ENCODE measurements at regions not wholly inside any gene's neighbourhood (a gene's known extent, or its start where the extent isn't known, plus 50 kb on each side); places are given as distances from the start of the nearest gene placed in this dataset.

GRCh38 chr21:28253961-28254360 is 738.7 kb downstream of the LTN1 start:
- TF ChIP-seq POLR2A (IDR thresholded peaks at IDR 0.05), result no peak
- 91 to 93% methylated on average over 5 of the region's 5 CpGs for WGBS, 2 donors (ENCODE audit: low coverage in 1 of 2)
- in situ Hi-C loops (cut with MboI; ENCODE audit: low pct_ligation_motif_present in 1 of 4, low pct_unique_long_range_greater_than_20kb in 1 of 4, low sequenced_read_pairs in 3 of 4), result no loop called here

GRCh38 chr21:28253338-28253737 is 739.3 kb downstream of the LTN1 start:
- TF ChIP-seq CTCF (IDR thresholded peaks at IDR 0.05), result no peak
- no peak for TF ChIP-seq POLR2A (IDR thresholded peaks at IDR 0.05)
- TF ChIP-seq POLR2AphosphoS5 (IDR thresholded peaks at IDR 0.05), result no peak
- TF ChIP-seq EP300 (IDR thresholded peaks at IDR 0.05; ENCODE audit: low read depth), result no peak
- 86 to 89% methylated on average over 3 of the region's 3 CpGs for WGBS, 2 donors (ENCODE audit: low coverage in 1 of 2)
- Histone ChIP-seq H3K27ac (no peak overlapping the region), H3K27me3 (no peaks in the 10 kb centered on the region), H3K36me3 (no peaks in the 10 kb centered on the region), H3K9me3 (no peaks in the 10 kb centered on the region), H3K4me1 (peaks cover 0 to 8% (median 0%) of the 10 kb centered on the region in 4 donors), H3K4me3 (no peak overlapping the region)
- intact Hi-C loops (cut with DNase I; ENCODE audit: low total_unique reads), result no loop called here
- in situ Hi-C loops (cut with MboI; ENCODE audit: low pct_ligation_motif_present in 1 of 4, low pct_unique_long_range_greater_than_20kb in 1 of 4, low sequenced_read_pairs in 3 of 4), result no loop called here
- no peak for DNase-seq

More at GRCh38 chr21:28253961-28254360, 738.7 kb downstream of the LTN1 start:
- Histone ChIP-seq H3K36me3 (no peaks in the 10 kb centered on the region), H3K4me3 (no peak overlapping the region), H3K27me3 (no peaks in the 10 kb centered on the region), H3K4me1 (peaks cover 0 to 8% (median 0%) of the 10 kb centered on the region in 4 donors), H3K9me3 (no peaks in the 10 kb centered on the region), H3K27ac (no peak overlapping the region)
- DNase-seq, result no peak
- intact Hi-C loops (cut with DNase I; ENCODE audit: low total_unique reads), result no loop called here

- H3K27me3 ChIP-seq, result no peaks in the 10 kb centered on the region
- H3K36me3 ChIP-seq, result no peaks in the 10 kb centered on the region
- H3K27ac ChIP-seq, result no peak overlapping the region
- H3K4me3 ChIP-seq, result no peak overlapping the region
- DNase-seq, result no peak
- no peak for TF ChIP-seq CTCF (IDR thresholded peaks at IDR 0.05)
- no peak for TF ChIP-seq EP300 (IDR thresholded peaks at IDR 0.05; ENCODE audit: low read depth)
- TF ChIP-seq POLR2AphosphoS5 (IDR thresholded peaks at IDR 0.05), result no peak
- TF ChIP-seq POLR2A (IDR thresholded peaks at IDR 0.05), result no peak
- no peaks in the 10 kb centered on the region for H3K9me3 ChIP-seq
- in situ Hi-C loops (cut with MboI; ENCODE audit: low pct_ligation_motif_present in 1 of 4, low pct_unique_long_range_greater_than_20kb in 1 of 4, low sequenced_read_pairs in 3 of 4), result no loop called here
- H3K4me1 ChIP-seq, result peaks cover 0 to 8% (median 0%) of the 10 kb centered on the region in 4 donors
- intact Hi-C loops (cut with DNase I; ENCODE audit: low total_unique reads), result no loop called here
- WGBS, 2 donors (ENCODE audit: low coverage in 1 of 2), result 79 to 87% methylated on average over 2 of the region's 2 CpGs
These were observed 739.7 kb downstream of the LTN1 start for GRCh38 chr21:28252928-28253327.

DNA sequence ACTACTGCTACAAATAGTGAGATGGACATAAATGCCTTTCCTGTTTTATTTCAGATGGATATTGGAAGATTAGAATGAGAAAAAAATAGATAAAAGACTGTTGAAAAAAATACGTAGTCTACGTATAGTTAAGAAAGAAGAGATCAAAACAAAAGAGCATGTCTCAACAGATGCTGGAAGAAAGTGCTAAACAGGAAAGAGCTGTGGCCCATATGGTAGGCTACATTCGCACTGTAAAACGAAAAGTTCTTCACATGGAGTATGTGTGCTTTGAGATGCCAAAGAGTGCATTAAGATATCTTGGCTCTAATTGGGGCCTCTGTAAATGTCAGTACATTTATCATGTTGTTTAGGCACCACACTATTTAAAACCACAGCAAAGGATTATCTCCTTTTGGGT is 741.7 kb downstream of the LTN1 start:
- no peaks in the 10 kb centered on the region for H3K9me3 ChIP-seq
- WGBS, 2 donors (ENCODE audit: low coverage in 1 of 2), result 82 to 91% methylated on average over 4 of the region's 4 CpGs
- H3K27me3 ChIP-seq, result no peaks in the 10 kb centered on the region
- intact Hi-C loops (cut with DNase I; ENCODE audit: low total_unique reads), result no loop called here
- DNase-seq, result no peak
- in situ Hi-C loops (cut with MboI; ENCODE audit: low pct_ligation_motif_present in 1 of 4, low pct_unique_long_range_greater_than_20kb in 1 of 4, low sequenced_read_pairs in 3 of 4), result no loop called here
- TF ChIP-seq EP300 (IDR thresholded peaks at IDR 0.05; ENCODE audit: low read depth), result no peak
- no peak for TF ChIP-seq CTCF (IDR thresholded peaks at IDR 0.05)
- TF ChIP-seq POLR2A (IDR thresholded peaks at IDR 0.05), result no peak
- TF ChIP-seq POLR2AphosphoS5 (IDR thresholded peaks at IDR 0.05), result no peak
- H3K36me3 ChIP-seq, result no peaks in the 10 kb centered on the region
- no peaks in the 10 kb centered on the region for H3K4me1 ChIP-seq
- H3K27ac ChIP-seq, result no peak overlapping the region
- no peak overlapping the region for H3K4me3 ChIP-seq

DNA sequence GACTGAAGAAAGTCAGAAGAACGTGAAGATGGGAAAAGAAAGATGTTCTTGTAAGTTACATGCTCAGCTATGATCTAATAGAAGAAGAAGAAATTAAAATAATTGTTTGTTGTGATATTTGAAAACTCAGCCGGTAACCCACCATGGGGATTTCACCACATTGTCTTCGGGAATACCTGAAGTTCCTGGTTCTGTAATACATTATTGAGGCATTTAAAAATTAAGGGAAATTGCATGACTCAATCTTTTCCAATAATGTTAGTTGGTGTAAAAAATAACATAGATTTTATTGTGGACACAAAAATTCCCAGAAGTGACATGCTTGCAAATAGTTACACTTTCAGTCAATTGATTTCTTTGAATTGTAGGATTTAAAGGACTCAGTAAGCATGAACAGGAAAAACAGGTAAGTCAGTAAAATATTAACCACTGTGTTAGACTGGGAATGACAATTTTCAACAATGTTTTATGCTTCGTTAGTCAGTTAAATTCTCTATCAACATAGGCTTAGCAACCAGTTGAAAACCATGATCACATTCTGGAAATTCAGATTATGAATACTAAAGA is 745.1 kb downstream of the LTN1 start:
- in situ Hi-C loops (cut with MboI; ENCODE audit: low pct_ligation_motif_present in 1 of 4, low pct_unique_long_range_greater_than_20kb in 1 of 4, low sequenced_read_pairs in 3 of 4) (no loop called here), intact Hi-C loops (cut with DNase I; ENCODE audit: low total_unique reads) (no loop called here)
- no peak overlapping the region for H3K27ac ChIP-seq
- no peak for DNase-seq
- no peaks in the 10 kb centered on the region for H3K4me1 ChIP-seq
- 47 to 60% methylated on average over 3 to 4 of the region's 4 CpGs for WGBS, 2 donors (ENCODE audit: low coverage in 1 of 2)
- TF ChIP-seq CTCF (IDR thresholded peaks at IDR 0.05) (no peak), EP300 (IDR thresholded peaks at IDR 0.05; ENCODE audit: low read depth) (no peak)
- H3K36me3 ChIP-seq, result no peaks in the 10 kb centered on the region
- H3K4me3 ChIP-seq, result no peak overlapping the region
- H3K27me3 ChIP-seq, result no peaks in the 10 kb centered on the region
- H3K9me3 ChIP-seq, result no peaks in the 10 kb centered on the region

Data from transverse colon (tissue), 4 donors.